ENCODE measurements at regions not wholly inside any gene's neighbourhood (a gene's known extent, or its start where the extent isn't known, plus 50 kb on each side); places are given as distances from the start of the nearest gene placed in this dataset.

DNA sequence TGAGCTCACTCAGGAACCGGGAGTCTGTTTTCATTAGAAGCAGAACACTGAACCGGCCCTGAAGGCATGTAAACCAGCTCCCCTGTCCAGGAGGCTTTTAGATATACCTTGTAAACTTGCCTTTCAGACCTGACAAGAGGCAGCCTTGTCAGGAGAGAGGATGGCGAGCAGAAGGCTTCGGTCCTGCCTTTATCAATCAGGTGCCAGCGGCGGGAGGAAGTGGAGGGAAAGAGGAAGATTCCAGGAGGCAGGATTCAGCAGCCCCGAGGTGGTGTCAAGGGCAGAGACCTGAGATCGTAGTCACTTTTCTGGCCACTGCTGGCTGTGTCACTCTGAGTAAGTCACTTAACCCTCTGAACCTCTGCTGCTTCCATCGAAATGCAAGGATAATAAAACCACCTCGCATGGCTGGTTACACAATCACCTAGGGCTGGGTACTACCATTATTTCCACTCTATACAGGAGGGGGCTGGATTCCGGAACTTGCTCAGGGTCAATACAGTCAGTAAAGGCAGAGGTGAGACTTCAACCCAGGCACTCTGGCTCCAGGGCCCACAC lies 181.0 kb downstream of the CHST1 start:
- TF ChIP-seq STAT1 (IDR thresholded peaks at IDR 0.05; ENCODE audit: unreplicated experiment) (no peak), ETS1 (IDR thresholded peaks at IDR 0.05) (no peak)
- Histone ChIP-seq H3K79me2 (replicated peaks; ENCODE audit: insufficient read depth) (no peaks in the 10 kb centered on the region), H3K4me1 (ENCODE audit: insufficient read depth) (no peaks in the 10 kb centered on the region; the same call in 1 of the 2 replicates), H3F3A (replicated peaks; ENCODE audit: low read depth) (no peaks in the 10 kb centered on the region), H3K27ac (ENCODE audit: low read depth) (no peak overlapping the region), H3K9me2 (ENCODE audit: insufficient read depth) (peaks cover 3% of the 10 kb centered on the region; the same call in 1 of the 2 replicates), H3K4me2 (no peak overlapping the region), H3K27me3 (ENCODE audit: insufficient read depth) (no peaks in the 10 kb centered on the region), H4K20me1 (replicated peaks; ENCODE audit: insufficient read depth) (no peaks in the 10 kb centered on the region), H3K4me3 (no peak overlapping the region), H2AFZ (peak overlapping the region; percentile 91), H3K36me3 (ENCODE audit: insufficient read depth) (no peaks in the 10 kb centered on the region)
- Mint-ChIP-seq H3K27me3 (ENCODE audit: insufficient read depth, low read depth, poor library complexity) (peaks cover 3% of the 10 kb centered on the region), H3K36me3 (ENCODE audit: low read depth) (no peaks in the 10 kb centered on the region), H3K4me3 (no peak overlapping the region), H3K4me1 (peaks cover 24% of the 10 kb centered on the region), H3K27ac (no peak overlapping the region), H3K9me3 (no peaks in the 10 kb centered on the region)
- ATAC-seq (peak; percentile 28; the same call in 1 of the 3 replicates), DNase-seq (ENCODE audit: low spot score) (no peak)

DNA sequence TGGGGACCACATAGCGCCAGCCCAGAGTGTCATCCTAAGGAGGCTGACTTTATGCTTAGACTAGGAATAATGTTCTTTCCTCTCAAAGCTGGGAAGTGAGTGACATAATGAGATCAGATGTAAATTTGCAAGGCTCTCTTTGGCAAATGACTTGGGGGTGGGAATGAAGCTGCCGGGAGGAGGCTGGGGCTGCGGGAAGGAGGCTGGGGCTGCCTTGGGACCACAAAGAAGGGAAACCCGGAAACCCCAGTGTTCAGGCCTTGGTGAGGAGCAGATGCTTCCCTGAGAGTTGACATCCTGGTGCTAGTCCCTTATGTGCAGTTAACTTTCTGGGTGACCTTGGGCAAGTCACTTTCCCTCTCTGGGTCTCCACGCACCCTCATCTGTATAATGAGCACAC lies 182.0 kb downstream of the CHST1 start:
- Histone ChIP-seq H3K9me2 (ENCODE audit: insufficient read depth) (peaks cover 3% of the 10 kb centered on the region; the same call in 1 of the 2 replicates), H2AFZ (no peak overlapping the region), H3K36me3 (ENCODE audit: insufficient read depth) (no peaks in the 10 kb centered on the region), H4K20me1 (replicated peaks; ENCODE audit: insufficient read depth) (no peaks in the 10 kb centered on the region), H3K4me3 (no peak overlapping the region), H3K4me1 (ENCODE audit: insufficient read depth) (no peaks in the 10 kb centered on the region; the same call in 1 of the 2 replicates), H3K27me3 (ENCODE audit: insufficient read depth) (no peaks in the 10 kb centered on the region), H3F3A (replicated peaks; ENCODE audit: low read depth) (no peaks in the 10 kb centered on the region), H3K27ac (ENCODE audit: low read depth) (no peak overlapping the region), H3K4me2 (no peak overlapping the region), H3K79me2 (replicated peaks; ENCODE audit: insufficient read depth) (no peaks in the 10 kb centered on the region)
- H3K4me3 Mint-ChIP-seq: no peak overlapping the region
- peaks cover 16% of the 10 kb centered on the region for H3K4me1 Mint-ChIP-seq
- no peaks in the 10 kb centered on the region for H3K36me3 Mint-ChIP-seq (ENCODE audit: low read depth)
- peaks cover 3% of the 10 kb centered on the region for H3K27me3 Mint-ChIP-seq (ENCODE audit: insufficient read depth, low read depth, poor library complexity)
- no peak overlapping the region for H3K27ac Mint-ChIP-seq
- H3K9me3 Mint-ChIP-seq: no peaks in the 10 kb centered on the region
- ATAC-seq (no peak), DNase-seq (ENCODE audit: low spot score) (no peak)
- TF ChIP-seq EZH2phosphoT487 (IDR thresholded peaks at IDR 0.05; ENCODE audit: unreplicated experiment): no peak
- no peak for TF ChIP-seq ETS1 (IDR thresholded peaks at IDR 0.05)
- no peak for TF ChIP-seq JUNB (IDR thresholded peaks at IDR 0.05; ENCODE audit: unreplicated experiment)
- TF ChIP-seq ZNF114 (CRISPR knock-in tag; IDR thresholded peaks at IDR 0.05): no peak
- TF ChIP-seq, protein P1, sequence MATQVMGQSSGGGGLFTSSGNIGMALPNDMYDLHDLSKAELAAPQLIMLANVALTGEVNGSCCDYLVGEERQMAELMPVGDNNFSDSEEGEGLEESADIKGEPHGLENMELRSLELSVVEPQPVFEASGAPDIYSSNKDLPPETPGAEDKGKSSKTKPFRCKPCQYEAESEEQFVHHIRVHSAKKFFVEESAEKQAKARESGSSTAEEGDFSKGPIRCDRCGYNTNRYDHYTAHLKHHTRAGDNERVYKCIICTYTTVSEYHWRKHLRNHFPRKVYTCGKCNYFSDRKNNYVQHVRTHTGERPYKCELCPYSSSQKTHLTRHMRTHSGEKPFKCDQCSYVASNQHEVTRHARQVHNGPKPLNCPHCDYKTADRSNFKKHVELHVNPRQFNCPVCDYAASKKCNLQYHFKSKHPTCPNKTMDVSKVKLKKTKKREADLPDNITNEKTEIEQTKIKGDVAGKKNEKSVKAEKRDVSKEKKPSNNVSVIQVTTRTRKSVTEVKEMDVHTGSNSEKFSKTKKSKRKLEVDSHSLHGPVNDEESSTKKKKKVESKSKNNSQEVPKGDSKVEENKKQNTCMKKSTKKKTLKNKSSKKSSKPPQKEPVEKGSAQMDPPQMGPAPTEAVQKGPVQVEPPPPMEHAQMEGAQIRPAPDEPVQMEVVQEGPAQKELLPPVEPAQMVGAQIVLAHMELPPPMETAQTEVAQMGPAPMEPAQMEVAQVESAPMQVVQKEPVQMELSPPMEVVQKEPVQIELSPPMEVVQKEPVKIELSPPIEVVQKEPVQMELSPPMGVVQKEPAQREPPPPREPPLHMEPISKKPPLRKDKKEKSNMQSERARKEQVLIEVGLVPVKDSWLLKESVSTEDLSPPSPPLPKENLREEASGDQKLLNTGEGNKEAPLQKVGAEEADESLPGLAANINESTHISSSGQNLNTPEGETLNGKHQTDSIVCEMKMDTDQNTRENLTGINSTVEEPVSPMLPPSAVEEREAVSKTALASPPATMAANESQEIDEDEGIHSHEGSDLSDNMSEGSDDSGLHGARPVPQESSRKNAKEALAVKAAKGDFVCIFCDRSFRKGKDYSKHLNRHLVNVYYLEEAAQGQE (IDR thresholded peaks at IDR 0.05; ENCODE audit: unreplicated experiment): no peak
- no peak for TF ChIP-seq ZNF462 (CRISPR knock-in tag; IDR thresholded peaks at IDR 0.05)
- no peak for TF ChIP-seq NANOG (IDR thresholded peaks at IDR 0.05; ENCODE audit: borderline replicate concordance)
- no peak for TF ChIP-seq STAT1 (IDR thresholded peaks at IDR 0.05; ENCODE audit: unreplicated experiment)
- no peak for TF ChIP-seq EZH2 (IDR thresholded peaks at IDR 0.05; ENCODE audit: low read depth, unreplicated experiment)

All from GM23338 (cell line).